B cell (primary cell): ENCODE measurements at regions not wholly inside any gene's neighbourhood (a gene's known extent, or its start where the extent isn't known, plus 50 kb on each side); places are given as distances from the start of the nearest gene placed in this dataset.

Experiments
- ATAC-seq: fragments of 200-7000 bp; cut with Tn5 transposase; one replicate; pipeline ENCODE4 v1.10.0; 2021; ENCODE audit warnings: low read depth, mild to moderate bottlenecking, moderate number of reproducible peaks, moderate library complexity
- CTCF ChIA-PET: fragments of 350-600 bp; sonication (Branson Sonifier 250); formaldehyde crosslinking; loops from one replicate; lab custom pipeline; 2021; ENCODE audit warnings: antibody characterized with exemption, inconsistent platforms; lab: Charles Lee
- POLR2A ChIA-PET: fragments of 350-600 bp; sonication (Branson Sonifier 250); formaldehyde crosslinking; loops from one replicate; lab custom pipeline; 2021; ENCODE audit warnings: antibody characterized with exemption; lab: Charles Lee
- DNase-seq: peaks from one replicate; pipeline ENCODE4 v3.0.0; 2013
- H2AFZ ChIP-seq: 2 replicates; pipeline ENCODE4 v1.6.1; 2012; ENCODE audit warnings: mild to moderate bottlenecking, low read depth, low read length; ENCODE audit not compliant: insufficient read depth, poor library complexity, severe bottlenecking
- H3K27ac ChIP-seq, 2 donors: 1 replicate in 1 of 2; 2 replicates in 1 of 2; pipeline ENCODE4 v1.5.1; 2012 to 2013; ENCODE audit warnings: low read length in 2 of 2, mild to moderate bottlenecking in 2 of 2, moderate library complexity in 1 of 2
- H3K27me3 ChIP-seq, 4 experiments: fragments of 200-600 bp in 1 of 4; sonication (generic) in 1 of 4; replicated peaks in 1 of 4; 1 replicate in 2 of 4; 2 replicates in 2 of 4; pipeline versions ENCODE4 v1.6.1 to v1.7.0; 2013 to 2016; ENCODE audit warnings: low read length in 3 of 4, mild to moderate bottlenecking in 2 of 4, mixed read lengths in 1 of 4, moderate library complexity in 1 of 4; ENCODE audit not compliant: insufficient read depth in 4 of 4, control insufficient read depth in 3 of 4; ENCODE audit errors: control extremely low read depth in 1 of 4
- H3K36me3 ChIP-seq, 2 experiments: replicated peaks in 1 of 2; 1 replicate in 1 of 2; 2 replicates in 1 of 2; pipeline versions ENCODE4 v1.6.1 to v1.7.1; 2013; ENCODE audit warnings: low read length in 1 of 2; ENCODE audit not compliant: insufficient read depth in 2 of 2, control insufficient read depth in 1 of 2; ENCODE audit errors: control extremely low read depth in 1 of 2, extremely low read depth in 1 of 2
- H3K4me1 ChIP-seq, 2 donors: fragments of 200-600 bp in 1 of 2; sonication (generic) in 1 of 2; 1 replicate in 1 of 2; 2 replicates in 1 of 2; pipeline versions ENCODE4 v1.5.1 to v1.6.1; 2013 to 2017; ENCODE audit warnings: low read length in 2 of 2; ENCODE audit not compliant: control insufficient read depth in 2 of 2, insufficient read depth in 2 of 2
- H3K4me2 ChIP-seq: replicated peaks from 2 replicates; pipeline ENCODE3; 2012; ENCODE audit warnings: mild to moderate bottlenecking, low read depth, low read length; ENCODE audit not compliant: poor library complexity, severe bottlenecking
- H3K4me3 ChIP-seq, 5 experiments: fragments of 200-600 bp in 1 of 5; sonication (generic) in 1 of 5; 1 replicate in 3 of 5; 2 replicates in 2 of 5; pipeline versions ENCODE4 v1.5.1 to v1.7.0; 2011 to 2016; ENCODE audit warnings: low read length in 4 of 5, mild to moderate bottlenecking in 4 of 5, low read depth in 2 of 5, control low read depth in 1 of 5, moderate library complexity in 1 of 5; ENCODE audit not compliant: insufficient read depth in 1 of 5; ENCODE audit errors: control extremely low read depth in 1 of 5, extremely low read depth in 1 of 5
- H3K79me2 ChIP-seq: fragments of 200-600 bp; sonication (generic); one replicate; pipeline ENCODE4 v1.6.0; 2016; ENCODE audit warnings: low read length; ENCODE audit not compliant: control insufficient read depth, insufficient read depth
- H3K9ac ChIP-seq: fragments of 200-600 bp; sonication (generic); 2 replicates; pipeline ENCODE4 v1.6.1; 2017; ENCODE audit warnings: mild to moderate bottlenecking, low read length, moderate library complexity
- H3K9me3 ChIP-seq, 3 donors: one replicate each; pipeline versions ENCODE4 v1.6.1 to v1.7.1; 2013; ENCODE audit warnings: low read length in 2 of 3; ENCODE audit not compliant: control insufficient read depth in 2 of 3, insufficient read depth in 1 of 3; ENCODE audit errors: control extremely low read depth in 1 of 3
- H4K20me1 ChIP-seq: 2 replicates; pipeline ENCODE4 v1.6.0; 2012; ENCODE audit warnings: mild to moderate bottlenecking, low read length; ENCODE audit not compliant: insufficient read depth, control insufficient read depth, poor library complexity, severe bottlenecking
- H3K27ac Mint-ChIP-seq: one replicate; pipeline ENCODE4 v1.8.0; 2021; ENCODE audit warnings: mixed read lengths
- H3K27me3 Mint-ChIP-seq: one replicate; pipeline ENCODE4 v1.8.0; 2021; ENCODE audit warnings: mixed read lengths
- H3K4me1 Mint-ChIP-seq: one replicate; pipeline ENCODE4 v1.8.0; 2021; ENCODE audit warnings: mixed read lengths
- H3K4me3 Mint-ChIP-seq: one replicate; pipeline ENCODE4 v1.8.0; 2021; ENCODE audit warnings: mixed read lengths
- H3K9me3 Mint-ChIP-seq: one replicate; pipeline ENCODE4 v1.8.0; 2022; ENCODE audit warnings: mixed read lengths; ENCODE audit not compliant: insufficient read depth
- EZH2 ChIP-seq: IDR thresholded peaks from 2 replicates; pipeline ENCODE4 v1.6.1; 2012; ENCODE audit warnings: borderline replicate concordance, low read depth, mild to moderate bottlenecking, moderate library complexity, low read length; ENCODE audit not compliant: insufficient read depth, poor library complexity, severe bottlenecking
- WGBS: methylation state at CpG from one replicate; pipeline ENCODE4 v1.1.5; 2013; ENCODE audit warnings: missing lambda C conversion rate; ENCODE audit not compliant: insufficient coverage; 5-methylcytosine and 5-hydroxymethylcytosine counted together
- intact Hi-C: fragments of 100-400 bp; cut with micrococcal nuclease; formaldehyde crosslinking; loops from one replicate; pipeline ENCODE4 v1.10.0; 2022
- TF ChIP-seq, protein P1 (sequence below): fragments of 200-600 bp; IDR thresholded peaks from one replicate; pipeline ENCODE4 v1.8.0; 2022; ENCODE audit warnings: antibody characterized with exemption, mild to moderate bottlenecking

DNA sequence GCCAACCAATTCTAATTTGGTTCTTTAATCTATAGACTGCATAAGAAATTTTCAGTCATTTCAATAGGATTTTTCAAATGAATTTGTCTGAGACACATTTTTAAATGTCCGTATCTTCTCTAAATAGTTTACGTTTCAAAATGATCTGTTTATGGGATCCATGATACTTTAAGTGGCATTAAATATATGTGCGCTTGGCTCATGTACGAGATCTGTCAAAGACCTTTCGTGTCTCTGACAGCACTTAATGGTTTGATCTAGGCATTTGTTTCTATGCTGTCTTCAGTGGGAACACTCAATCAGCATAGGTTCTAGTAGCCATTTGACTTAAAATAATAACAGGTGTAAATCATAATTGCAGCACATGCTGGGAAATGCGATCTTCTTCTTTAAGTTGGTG lies 731.0 kb downstream of the CENPC start:
- POLR2A ChIA-PET = no interaction called here
- Histone ChIP-seq H3K9ac (no peak overlapping the region), H3K79me2 (no peaks in the 10 kb centered on the region), H3K27me3 (no peaks in the 10 kb centered on the region), H3K4me2 (no peak overlapping the region), H2AFZ (no peak overlapping the region), H3K4me1 (no peaks in the 10 kb centered on the region), H3K9me3 (no peaks in the 10 kb centered on the region), H3K27ac (no peak overlapping the region), H3K36me3 (no peaks in the 10 kb centered on the region), H4K20me1 (no peaks in the 10 kb centered on the region), H3K4me3 (no peak overlapping the region)
- CTCF ChIA-PET = no interaction called here
- no peaks in the 10 kb centered on the region for H3K27me3 Mint-ChIP-seq
- H3K9me3 Mint-ChIP-seq = peaks cover 2% of the 10 kb centered on the region
- DNase-seq (no peak), ATAC-seq (no peak)
- TF ChIP-seq EZH2 = no peak
- TF ChIP-seq, protein P1, sequence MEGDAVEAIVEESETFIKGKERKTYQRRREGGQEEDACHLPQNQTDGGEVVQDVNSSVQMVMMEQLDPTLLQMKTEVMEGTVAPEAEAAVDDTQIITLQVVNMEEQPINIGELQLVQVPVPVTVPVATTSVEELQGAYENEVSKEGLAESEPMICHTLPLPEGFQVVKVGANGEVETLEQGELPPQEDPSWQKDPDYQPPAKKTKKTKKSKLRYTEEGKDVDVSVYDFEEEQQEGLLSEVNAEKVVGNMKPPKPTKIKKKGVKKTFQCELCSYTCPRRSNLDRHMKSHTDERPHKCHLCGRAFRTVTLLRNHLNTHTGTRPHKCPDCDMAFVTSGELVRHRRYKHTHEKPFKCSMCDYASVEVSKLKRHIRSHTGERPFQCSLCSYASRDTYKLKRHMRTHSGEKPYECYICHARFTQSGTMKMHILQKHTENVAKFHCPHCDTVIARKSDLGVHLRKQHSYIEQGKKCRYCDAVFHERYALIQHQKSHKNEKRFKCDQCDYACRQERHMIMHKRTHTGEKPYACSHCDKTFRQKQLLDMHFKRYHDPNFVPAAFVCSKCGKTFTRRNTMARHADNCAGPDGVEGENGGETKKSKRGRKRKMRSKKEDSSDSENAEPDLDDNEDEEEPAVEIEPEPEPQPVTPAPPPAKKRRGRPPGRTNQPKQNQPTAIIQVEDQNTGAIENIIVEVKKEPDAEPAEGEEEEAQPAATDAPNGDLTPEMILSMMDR = no peak
- H3K4me3 Mint-ChIP-seq = no peak overlapping the region
- no peaks in the 10 kb centered on the region for H3K4me1 Mint-ChIP-seq
- no peak overlapping the region for H3K27ac Mint-ChIP-seq
- 93% methylated on average over 5 of the region's 6 CpGs for WGBS
- intact Hi-C loops = no loop called here

- POLR2A ChIA-PET = no interaction called here
- TF ChIP-seq EZH2 = no peak
- TF ChIP-seq, protein P1 = no peak
- no peaks in the 10 kb centered on the region for H3K4me1 ChIP-seq
- no peaks in the 10 kb centered on the region for H3K79me2 ChIP-seq
- no peaks in the 10 kb centered on the region for H3K9me3 ChIP-seq
- H3K4me3 ChIP-seq = no peak overlapping the region
- CTCF ChIA-PET = no interaction called here
- intact Hi-C loops = no loop called here
- Mint-ChIP-seq H3K4me1 (no peaks in the 10 kb centered on the region), H3K9me3 (no peaks in the 10 kb centered on the region), H3K27me3 (no peaks in the 10 kb centered on the region), H3K4me3 (no peak overlapping the region), H3K27ac (no peak overlapping the region)
- H3K36me3 ChIP-seq = no peaks in the 10 kb centered on the region
- no peak overlapping the region for H2AFZ ChIP-seq
- DNase-seq (no peak), ATAC-seq (no peak)
- no CpG with 5 or more reads among the region's 1 CpG for WGBS
- H3K27ac ChIP-seq = no peak overlapping the region
- H4K20me1 ChIP-seq = no peaks in the 10 kb centered on the region
- H3K4me2 ChIP-seq = no peak overlapping the region
- H3K27me3 ChIP-seq = no peaks in the 10 kb centered on the region
- H3K9ac ChIP-seq = no peak overlapping the region
Measured at GRCh38 chr4:66805582-66805981, 739.7 kb downstream of the CENPC start.
